GM12875 (cell line): ENCODE measurements at regions not wholly inside any gene's neighbourhood (a gene's known extent, or its start where the extent isn't known, plus 50 kb on each side); places are given as distances from the start of the nearest gene placed in this dataset.

Experiments used
- H3K4me3 ChIP-seq: one replicate; pipeline ENCODE4 v1.5.1; 2011; ENCODE audit warnings: low read depth, low read length, control low read depth
- CTCF ChIP-seq: IDR thresholded peaks from 2 replicates; pipeline ENCODE4 v1.5.1; 2011; ENCODE audit warnings: low read depth, mild to moderate bottlenecking, control low read depth, inconsistent platforms, low read length, moderate library complexity, borderline replicate concordance; ENCODE audit not compliant: insufficient read depth

- no peak for TF ChIP-seq CTCF
- H3K4me3 ChIP-seq = no peak overlapping the region
These were observed 484.5 kb downstream of the NUP35 start for GRCh38 chr2:183608747-183609146.

- H3K4me3 ChIP-seq = no peak overlapping the region
- TF ChIP-seq CTCF = no peak
These were observed 486.5 kb downstream of the NUP35 start for GRCh38 chr2:183610724-183611123.

GRCh38 chr2:183614799-183615435 lies 490.7 kb downstream of the NUP35 start:
- no peak overlapping the region for H3K4me3 ChIP-seq
- TF ChIP-seq CTCF = no peak

GRCh38 chr2:183623227-183623626 lies 499.0 kb downstream of the NUP35 start:
- no peak for TF ChIP-seq CTCF
- H3K4me3 ChIP-seq = no peak overlapping the region

GRCh38 chr2:183630964-183631363 lies 506.7 kb downstream of the NUP35 start:
- TF ChIP-seq CTCF = no peak
- H3K4me3 ChIP-seq = no peak overlapping the region

GRCh38 chr2:183656121-183656520 lies 531.9 kb downstream of the NUP35 start:
- no peak overlapping the region for H3K4me3 ChIP-seq
- TF ChIP-seq CTCF = no peak

- TF ChIP-seq CTCF = no peak
- no peak overlapping the region for H3K4me3 ChIP-seq
These were observed 541.2 kb downstream of the NUP35 start for GRCh38 chr2:183665425-183665824.
